ENCODE measurements at regions not wholly inside any gene's neighbourhood (a gene's known extent, or its start where the extent isn't known, plus 50 kb on each side); places are given as distances from the start of the nearest gene placed in this dataset.

GRCh38 chr1:38534473-38534823 lies 325.1 kb downstream of the RRAGC start:
- no peak for DNase-seq

- DNase-seq = no peak
Observed at GRCh38 chr1:38533772-38534472, 325.6 kb downstream of the RRAGC start.

GRCh38 chr1:38530957-38531356 lies 328.6 kb downstream of the RRAGC start:
- no peak for DNase-seq

GRCh38 chr1:38529946-38530345 lies 329.6 kb downstream of the RRAGC start:
- DNase-seq = no peak

DNA sequence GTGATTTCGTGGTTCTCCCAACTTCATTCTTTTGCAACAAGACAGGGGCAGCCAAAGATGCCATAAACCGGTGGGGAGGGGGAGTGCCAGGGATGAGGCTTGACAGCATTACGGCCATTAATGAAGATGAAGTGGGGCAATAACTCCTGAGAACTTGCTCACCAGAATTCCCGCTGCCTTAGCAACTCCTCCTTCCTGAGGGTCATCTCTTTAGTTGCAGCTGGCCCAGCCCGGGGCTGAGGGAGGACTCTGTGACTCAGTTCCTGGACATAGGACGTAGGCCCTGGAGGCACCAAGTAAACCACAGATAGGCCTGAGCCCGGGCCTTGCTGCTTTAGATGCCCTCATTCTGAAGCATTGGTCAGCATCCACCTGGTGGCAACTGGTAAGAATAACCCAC lies 330.2 kb downstream of the RRAGC start:
- DNase-seq = no peak

- DNase-seq = no peak
Observed at GRCh38 chr1:38528623-38529022, 330.9 kb downstream of the RRAGC start.

DNA sequence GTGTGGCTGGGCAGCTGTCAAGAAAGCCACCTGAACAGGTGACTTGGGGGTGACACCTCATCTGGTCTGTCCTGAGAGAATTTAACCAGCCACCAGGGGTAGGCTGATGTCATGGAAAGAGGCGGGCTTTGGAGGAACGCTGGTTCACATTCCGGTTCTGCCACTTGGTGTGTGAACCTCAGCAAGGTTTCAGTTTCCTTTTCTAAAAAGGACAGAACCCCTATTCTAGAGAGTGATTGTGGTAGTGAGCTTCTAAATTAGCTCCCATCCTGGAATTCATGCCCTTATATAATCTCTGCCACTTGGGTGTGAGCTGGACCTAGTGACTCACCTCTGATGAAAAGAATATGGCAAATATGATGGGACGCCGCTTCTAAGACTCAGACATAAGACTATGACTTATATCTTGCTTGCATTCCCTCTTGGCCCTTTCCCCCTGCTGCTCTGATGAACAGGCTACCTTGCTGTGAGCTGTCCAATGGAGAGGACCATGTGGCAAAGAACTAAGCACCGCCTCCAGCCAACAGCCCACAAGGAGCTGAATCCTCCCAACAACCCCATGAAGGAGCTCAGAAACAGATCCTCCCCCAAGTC lies 332.1 kb downstream of the RRAGC start:
- DNase-seq = no peak

- DNase-seq = no peak
Observed at GRCh38 chr1:38526046-38526445, 333.5 kb downstream of the RRAGC start.

- no peak for DNase-seq
Observed at GRCh38 chr1:38525343-38526043, 334.1 kb downstream of the RRAGC start.

DNA sequence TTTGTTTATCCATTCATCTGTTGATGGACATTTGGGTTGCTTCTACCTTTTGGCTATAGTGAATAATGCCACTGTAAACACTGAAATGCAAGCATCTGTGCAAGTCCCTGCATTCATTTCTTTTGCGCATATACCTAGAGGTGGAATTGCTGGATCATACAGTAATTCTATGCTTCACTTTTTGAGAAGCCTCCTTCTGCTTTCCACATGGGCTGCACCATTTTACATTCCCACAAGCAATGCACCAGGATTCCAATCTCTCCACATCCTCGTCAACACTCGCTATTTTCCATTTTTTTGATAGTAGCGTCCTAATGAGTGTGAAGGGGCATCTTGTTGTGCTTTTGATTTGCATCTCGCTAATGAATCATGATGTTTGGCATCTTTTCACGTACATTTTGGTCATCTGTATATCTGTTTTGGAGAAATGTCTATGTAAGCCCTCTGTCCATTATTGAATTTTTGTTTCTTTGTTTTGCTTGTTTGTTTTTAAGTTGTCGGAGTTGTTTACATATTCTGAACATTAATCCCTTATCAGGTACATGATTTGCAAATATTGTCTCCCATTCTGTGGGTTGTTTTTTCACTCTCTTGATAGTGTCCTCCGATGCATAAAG lies 335.4 kb downstream of the RRAGC start:
- DNase-seq = no peak

DNA sequence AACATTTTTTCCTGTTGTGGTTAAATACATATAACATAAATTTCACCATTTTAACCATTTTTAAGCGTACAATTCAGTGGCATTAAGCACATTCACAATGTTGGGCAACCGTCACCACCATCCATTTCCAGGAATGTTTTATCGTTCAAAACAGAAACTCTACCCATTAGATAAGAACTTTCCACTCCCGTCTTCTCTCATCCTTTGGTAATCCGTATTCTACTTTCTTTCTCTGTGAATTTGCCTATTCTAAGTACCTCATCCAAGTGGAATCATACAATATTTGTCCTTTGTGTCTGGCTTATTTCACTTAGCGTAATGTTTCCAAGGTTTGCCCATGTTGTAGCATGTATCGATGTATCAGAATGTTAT lies 336.0 kb downstream of the RRAGC start:
- DNase-seq = no peak

DNA sequence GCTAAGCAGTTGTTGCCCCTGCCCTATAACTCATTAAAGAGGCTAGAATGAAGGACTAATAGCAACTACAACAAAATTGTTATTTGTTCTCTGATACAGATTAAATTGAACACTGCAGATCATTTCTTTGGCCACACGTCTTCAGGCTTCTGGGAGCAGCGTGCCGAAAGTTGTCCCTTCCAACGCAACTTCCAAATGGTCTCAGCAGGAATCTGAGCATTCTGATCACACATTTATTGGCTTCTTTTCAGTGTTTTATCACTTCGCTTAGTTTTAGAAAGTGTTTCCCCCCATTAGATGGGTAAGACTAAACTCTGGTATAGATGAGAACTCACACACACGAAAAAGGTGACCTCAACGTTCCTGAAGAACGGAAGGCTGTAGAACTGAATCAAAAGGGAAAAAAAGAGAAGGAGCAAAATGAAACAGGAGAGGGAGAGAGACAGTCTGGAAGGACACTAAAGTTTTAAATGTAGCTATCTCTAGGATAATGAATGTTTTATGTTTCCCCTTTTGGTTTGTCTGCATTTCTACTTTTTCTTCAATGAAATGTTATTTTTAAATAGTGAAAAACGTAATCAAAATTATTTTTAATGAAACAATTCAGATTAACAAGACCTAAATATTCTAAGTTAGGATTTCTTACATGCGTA lies 336.5 kb downstream of the RRAGC start:
- no peak for DNase-seq

DNA sequence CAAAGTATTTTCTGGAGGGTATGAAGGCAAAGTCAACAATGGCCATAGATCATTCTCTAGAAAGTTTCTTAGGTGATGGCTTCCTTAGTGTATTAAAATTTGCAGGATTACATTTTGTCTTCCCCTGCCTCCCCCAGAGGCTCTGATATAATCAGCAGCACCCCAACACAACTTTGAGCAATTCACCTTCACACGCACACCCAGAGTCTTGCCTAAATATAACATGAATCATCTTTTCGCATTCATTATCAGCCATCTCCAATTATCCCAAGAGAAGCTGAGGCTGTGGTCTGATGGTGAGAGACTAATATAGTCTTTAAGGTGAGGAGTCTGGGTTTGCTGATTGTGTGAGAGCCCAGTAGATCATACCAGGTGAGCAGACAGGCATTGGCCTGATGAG lies 343.0 kb downstream of the RRAGC start:
- no peak for DNase-seq

- DNase-seq = peak; percentile 83
Observed at GRCh38 chr1:38512789-38513188, 346.8 kb downstream of the RRAGC start.

GRCh38 chr1:38512024-38512767 lies 347.4 kb downstream of the RRAGC start:
- no peak for DNase-seq

DNA sequence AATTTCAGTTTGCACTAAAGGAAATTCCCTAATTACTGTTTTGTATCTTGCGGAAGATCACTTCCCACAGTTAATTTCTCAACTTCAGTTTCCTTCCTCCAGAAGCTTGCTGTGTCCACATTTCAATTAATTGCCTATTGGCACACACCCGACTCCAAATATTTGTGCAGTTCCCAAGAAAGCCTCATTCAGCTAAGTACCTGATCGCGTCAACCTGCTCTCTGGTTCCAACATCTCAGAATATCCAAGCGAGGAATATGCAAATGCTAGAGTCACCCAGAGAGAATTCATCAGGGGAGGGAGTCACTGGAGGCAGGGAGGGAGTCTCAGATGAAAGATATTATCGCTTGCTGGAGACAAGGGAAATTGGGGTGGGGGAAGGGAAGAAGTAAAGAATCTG lies 351.3 kb downstream of the RRAGC start:
- DNase-seq = no peak

- no peak for DNase-seq
Observed at GRCh38 chr1:38507563-38507962, 352.0 kb downstream of the RRAGC start.

GRCh38 chr1:38505944-38506343 lies 353.6 kb downstream of the RRAGC start:
- no peak for DNase-seq

DNA sequence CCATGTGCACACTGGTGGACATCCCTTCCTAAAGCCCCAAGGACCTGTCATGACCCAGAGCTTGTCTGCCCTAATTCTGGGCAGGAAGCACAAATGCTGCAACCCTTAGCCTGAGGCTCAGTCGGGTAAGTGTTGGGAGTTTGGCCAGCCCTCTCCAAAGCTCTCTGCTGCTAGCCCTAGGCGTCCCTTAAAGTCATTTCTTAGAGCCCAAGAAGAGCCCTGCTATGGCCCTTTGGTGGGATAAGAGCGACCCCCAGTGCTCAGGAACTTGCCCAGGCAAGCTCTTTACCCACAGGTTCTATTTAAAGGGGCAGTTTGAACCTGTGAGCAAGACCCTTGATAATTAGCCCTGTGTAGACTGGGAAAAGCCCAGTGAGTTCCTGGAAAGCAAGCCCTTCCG lies 356.8 kb downstream of the RRAGC start:
- peak; percentile 91 for DNase-seq

DNA sequence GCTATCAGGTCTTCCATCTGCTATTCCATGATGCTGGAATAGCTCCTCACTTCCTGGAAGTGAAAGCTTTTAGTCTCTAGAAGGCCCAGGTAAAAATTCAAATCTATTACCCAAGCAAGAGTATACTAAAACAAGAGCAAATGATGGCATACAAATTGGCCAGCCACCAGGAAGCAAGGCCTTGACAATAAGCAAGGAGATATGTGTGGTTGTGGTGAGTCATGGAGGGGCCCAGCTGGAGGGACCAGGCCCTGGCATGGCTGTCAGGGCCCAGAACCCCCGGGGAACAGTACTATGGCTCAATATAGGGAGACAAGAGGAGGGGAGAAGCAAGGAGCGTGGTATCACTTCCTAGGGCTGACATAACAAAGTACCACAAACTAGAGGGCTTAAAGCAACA lies 358.7 kb downstream of the RRAGC start:
- no peak for DNase-seq

DNA sequence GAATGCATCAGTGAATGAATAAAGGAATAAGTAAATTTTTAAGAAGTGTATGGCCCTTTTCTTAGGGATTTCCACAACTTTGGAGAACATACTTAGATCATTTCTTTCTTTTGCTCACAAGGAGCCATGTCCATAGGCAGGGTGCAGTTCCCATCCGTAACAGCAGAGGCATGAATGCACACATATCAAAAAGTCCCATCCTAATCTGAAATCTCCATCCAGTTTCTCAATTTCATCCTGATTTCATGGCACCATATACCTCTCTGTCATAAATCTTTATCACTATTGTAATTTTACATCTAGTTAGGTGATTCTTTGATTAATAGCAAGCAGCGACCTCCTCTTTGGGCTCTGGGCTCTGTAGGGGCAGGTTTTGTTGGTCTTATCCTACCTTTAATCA lies 359.2 kb downstream of the RRAGC start:
- DNase-seq = peak; percentile 87

DNA sequence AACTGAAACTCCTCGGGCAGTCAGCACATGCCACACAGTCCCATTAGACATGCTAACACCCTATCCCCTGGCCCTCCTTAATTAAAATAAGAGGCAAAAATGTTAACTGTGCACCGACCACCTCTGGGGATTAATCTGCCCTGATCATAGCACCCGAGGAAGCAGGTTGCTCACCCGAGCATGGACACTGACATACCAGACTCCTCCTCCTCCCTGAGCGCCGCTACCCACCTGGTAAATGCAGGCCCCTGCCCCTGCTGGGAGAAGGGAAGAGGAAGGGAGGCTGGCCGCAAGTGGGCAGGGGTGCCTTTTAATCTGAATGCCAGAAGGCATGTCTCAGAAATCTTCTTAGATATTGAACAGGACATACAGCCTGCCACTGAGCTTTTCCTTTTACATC lies 360.9 kb downstream of the RRAGC start:
- no peak for DNase-seq
